Peyer's patch (tissue), 4 donors: ENCODE measurements at regions not wholly inside any gene's neighbourhood (a gene's known extent, or its start where the extent isn't known, plus 50 kb on each side); places are given as distances from the start of the nearest gene placed in this dataset.

Experiments used
- DNase-seq, 3 donors: peaks; one replicate each; pipeline ENCODE4 v3.0.0-alpha.2; 2017 to 2019
- H3K27ac ChIP-seq, 4 donors: fragments of 200-600 bp; sonication (generic); one replicate each; pipeline ENCODE4 v1.5.1; 2016 to 2019
- H3K27me3 ChIP-seq, 2 donors: fragments of 200-600 bp; sonication (generic); one replicate each; pipeline ENCODE4 v1.5.1; 2019
- H3K36me3 ChIP-seq, 3 donors: fragments of 200-600 bp; sonication (generic); one replicate each; pipeline ENCODE4 v1.5.1; 2016 to 2019
- H3K4me1 ChIP-seq, 4 donors: fragments of 200-600 bp; sonication (generic); one replicate each; pipeline ENCODE4 v1.5.1; 2016 to 2019
- H3K4me3 ChIP-seq, 4 donors: fragments of 200-600 bp; sonication (generic); 1 replicate in 3 of 4; 2 replicates in 1 of 4; pipeline ENCODE4 v1.5.1; 2016 to 2019; ENCODE audit warnings: mild to moderate bottlenecking in 1 of 4
- H3K9me3 ChIP-seq, 4 donors: fragments of 200-600 bp; sonication (generic); one replicate each; pipeline ENCODE4 v1.5.1; 2016 to 2019; ENCODE audit warnings: mild to moderate bottlenecking in 1 of 4
- POLR2A ChIP-seq, 2 donors: fragments of 450-650 bp; IDR thresholded peaks; one replicate each; pipeline ENCODE4 v1.5.1; 2017; ENCODE audit warnings: antibody characterized with exemption in 2 of 2, mild to moderate bottlenecking in 2 of 2, moderate library complexity in 2 of 2
- TF ChIP-seq, protein P1 (sequence below), 6 experiments: fragments of 450-650 bp in 4 of 6; fragments of 200-600 bp in 2 of 6; sonication (generic) in 1 of 6; IDR thresholded peaks; one replicate each; pipeline ENCODE4 v1.5.1; 2017 to 2019; ENCODE audit warnings: antibody characterized with exemption in 6 of 6, mild to moderate bottlenecking in 3 of 6, moderate library complexity in 1 of 6

DNA sequence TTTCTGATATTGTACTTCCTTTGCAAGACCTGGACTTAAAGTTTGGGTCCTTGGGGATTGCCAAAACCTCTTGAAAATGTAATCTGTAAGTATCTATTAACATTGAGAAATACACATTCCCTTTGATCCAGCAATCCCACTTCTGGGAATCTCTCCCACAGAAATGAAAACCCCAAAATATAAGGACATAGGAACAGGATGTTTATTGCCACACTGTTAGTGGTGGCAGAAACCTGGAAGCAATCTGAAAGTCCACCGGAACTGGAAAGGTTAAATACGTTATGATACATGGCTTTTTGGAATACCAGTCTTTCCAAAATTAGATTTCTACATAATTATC, 71.2 kb upstream of the STX18 start:
- no peak for TF ChIP-seq POLR2A (IDR thresholded peaks at IDR 0.05)
- TF ChIP-seq, protein P1, sequence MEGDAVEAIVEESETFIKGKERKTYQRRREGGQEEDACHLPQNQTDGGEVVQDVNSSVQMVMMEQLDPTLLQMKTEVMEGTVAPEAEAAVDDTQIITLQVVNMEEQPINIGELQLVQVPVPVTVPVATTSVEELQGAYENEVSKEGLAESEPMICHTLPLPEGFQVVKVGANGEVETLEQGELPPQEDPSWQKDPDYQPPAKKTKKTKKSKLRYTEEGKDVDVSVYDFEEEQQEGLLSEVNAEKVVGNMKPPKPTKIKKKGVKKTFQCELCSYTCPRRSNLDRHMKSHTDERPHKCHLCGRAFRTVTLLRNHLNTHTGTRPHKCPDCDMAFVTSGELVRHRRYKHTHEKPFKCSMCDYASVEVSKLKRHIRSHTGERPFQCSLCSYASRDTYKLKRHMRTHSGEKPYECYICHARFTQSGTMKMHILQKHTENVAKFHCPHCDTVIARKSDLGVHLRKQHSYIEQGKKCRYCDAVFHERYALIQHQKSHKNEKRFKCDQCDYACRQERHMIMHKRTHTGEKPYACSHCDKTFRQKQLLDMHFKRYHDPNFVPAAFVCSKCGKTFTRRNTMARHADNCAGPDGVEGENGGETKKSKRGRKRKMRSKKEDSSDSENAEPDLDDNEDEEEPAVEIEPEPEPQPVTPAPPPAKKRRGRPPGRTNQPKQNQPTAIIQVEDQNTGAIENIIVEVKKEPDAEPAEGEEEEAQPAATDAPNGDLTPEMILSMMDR (IDR thresholded peaks at IDR 0.05), result no peak
- Histone ChIP-seq H3K4me1 (no peaks in the 10 kb centered on the region), H3K27me3 (no peaks in the 10 kb centered on the region), H3K4me3 (no peak overlapping the region), H3K27ac (no peak overlapping the region), H3K9me3 (no peaks in the 10 kb centered on the region), H3K36me3 (no peaks in the 10 kb centered on the region)
- no peak for DNase-seq

DNA sequence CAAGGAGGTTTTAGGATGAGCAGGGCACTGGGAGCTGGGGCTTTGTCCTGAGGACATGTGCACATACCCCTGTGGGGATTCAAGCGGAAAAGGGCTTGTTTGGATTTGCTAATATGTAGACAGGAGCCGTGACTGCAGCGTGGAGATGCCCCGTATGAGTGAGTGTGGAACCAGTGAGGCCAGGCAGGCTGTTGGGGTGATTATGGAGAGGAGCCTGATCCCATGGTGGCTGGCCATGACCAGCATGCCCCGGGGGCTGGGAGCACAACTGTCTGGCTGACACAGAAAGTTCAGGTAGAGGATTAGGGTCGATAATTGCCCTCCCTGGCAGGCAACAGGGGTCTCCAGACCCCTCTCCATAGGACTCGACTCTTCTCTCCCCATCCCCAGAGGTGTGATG, 68.8 kb upstream of the STX18 start:
- Histone ChIP-seq H3K36me3 (no peaks in the 10 kb centered on the region), H3K9me3 (no peaks in the 10 kb centered on the region), H3K4me1 (no peaks in the 10 kb centered on the region), H3K27me3 (no peaks in the 10 kb centered on the region), H3K27ac (no peak overlapping the region), H3K4me3 (no peak overlapping the region)
- no peak for DNase-seq
- TF ChIP-seq, protein P1 (IDR thresholded peaks at IDR 0.05), result no peak
- no peak for TF ChIP-seq POLR2A (IDR thresholded peaks at IDR 0.05)

DNA sequence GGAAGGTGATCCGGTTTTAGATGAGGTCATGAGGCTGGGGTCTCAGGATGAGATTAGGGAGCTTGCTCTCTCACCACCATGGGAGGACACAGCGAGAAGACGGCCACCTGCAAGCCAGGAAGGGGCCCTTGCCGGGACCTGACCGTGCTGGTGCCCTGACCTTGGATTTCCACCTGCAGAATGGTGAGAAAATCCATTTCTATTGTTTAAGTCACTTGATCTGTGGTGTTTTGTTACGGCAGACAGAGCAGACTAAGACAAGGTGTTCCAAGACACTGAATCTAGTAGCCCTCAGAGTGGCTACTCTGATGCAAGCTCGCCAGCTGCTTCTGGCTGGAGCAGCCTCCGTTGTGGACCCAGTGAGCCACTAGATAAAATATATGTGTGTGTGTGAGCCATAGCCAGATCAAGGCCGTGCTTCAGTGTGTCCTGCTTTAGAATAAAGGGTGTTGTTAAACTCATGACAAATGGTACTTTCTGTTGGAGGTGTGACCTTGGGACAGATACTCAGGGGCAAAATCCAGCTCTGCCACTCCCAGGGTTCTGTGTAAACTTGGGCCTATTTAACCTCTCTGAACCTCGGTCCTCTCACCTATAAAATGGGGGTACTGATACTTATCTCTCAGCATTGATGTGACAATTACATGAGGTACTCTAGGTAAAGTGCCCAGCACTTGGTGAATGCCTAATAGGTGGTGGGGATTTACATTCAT, 67.9 kb upstream of the STX18 start:
- TF ChIP-seq, protein P1 (IDR thresholded peaks at IDR 0.05), result no peak
- TF ChIP-seq POLR2A (IDR thresholded peaks at IDR 0.05), result no peak
- Histone ChIP-seq H3K27me3 (no peaks in the 10 kb centered on the region), H3K9me3 (no peaks in the 10 kb centered on the region), H3K4me3 (no peak overlapping the region), H3K4me1 (no peaks in the 10 kb centered on the region), H3K36me3 (no peaks in the 10 kb centered on the region), H3K27ac (no peak overlapping the region)
- DNase-seq, result no peak

DNA sequence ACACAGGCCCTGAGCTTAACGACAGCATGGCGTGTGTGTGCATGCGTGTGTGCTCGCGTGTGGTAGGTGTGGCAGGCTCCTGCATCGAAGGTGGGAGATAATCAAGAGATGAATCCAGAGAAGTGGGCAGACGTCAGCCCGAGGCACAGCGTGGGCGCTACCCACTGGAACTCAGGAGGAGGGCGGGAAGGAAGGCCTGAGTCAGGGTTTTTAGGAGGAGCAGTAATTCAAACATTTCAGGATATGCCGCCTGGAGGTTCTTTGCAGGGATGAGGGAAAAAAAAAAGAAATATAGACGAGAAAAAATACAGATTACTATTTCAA, 66.3 kb upstream of the STX18 start:
- TF ChIP-seq POLR2A (IDR thresholded peaks at IDR 0.05), result no peak
- TF ChIP-seq, protein P1 (IDR thresholded peaks at IDR 0.05), result no peak
- H3K4me1 ChIP-seq, result no peaks in the 10 kb centered on the region
- no peaks in the 10 kb centered on the region for H3K36me3 ChIP-seq
- H3K27ac ChIP-seq, result no peak overlapping the region
- DNase-seq, result no peak
- H3K9me3 ChIP-seq, result no peaks in the 10 kb centered on the region
- H3K4me3 ChIP-seq, result no peak overlapping the region
- H3K27me3 ChIP-seq, result no peaks in the 10 kb centered on the region

DNA sequence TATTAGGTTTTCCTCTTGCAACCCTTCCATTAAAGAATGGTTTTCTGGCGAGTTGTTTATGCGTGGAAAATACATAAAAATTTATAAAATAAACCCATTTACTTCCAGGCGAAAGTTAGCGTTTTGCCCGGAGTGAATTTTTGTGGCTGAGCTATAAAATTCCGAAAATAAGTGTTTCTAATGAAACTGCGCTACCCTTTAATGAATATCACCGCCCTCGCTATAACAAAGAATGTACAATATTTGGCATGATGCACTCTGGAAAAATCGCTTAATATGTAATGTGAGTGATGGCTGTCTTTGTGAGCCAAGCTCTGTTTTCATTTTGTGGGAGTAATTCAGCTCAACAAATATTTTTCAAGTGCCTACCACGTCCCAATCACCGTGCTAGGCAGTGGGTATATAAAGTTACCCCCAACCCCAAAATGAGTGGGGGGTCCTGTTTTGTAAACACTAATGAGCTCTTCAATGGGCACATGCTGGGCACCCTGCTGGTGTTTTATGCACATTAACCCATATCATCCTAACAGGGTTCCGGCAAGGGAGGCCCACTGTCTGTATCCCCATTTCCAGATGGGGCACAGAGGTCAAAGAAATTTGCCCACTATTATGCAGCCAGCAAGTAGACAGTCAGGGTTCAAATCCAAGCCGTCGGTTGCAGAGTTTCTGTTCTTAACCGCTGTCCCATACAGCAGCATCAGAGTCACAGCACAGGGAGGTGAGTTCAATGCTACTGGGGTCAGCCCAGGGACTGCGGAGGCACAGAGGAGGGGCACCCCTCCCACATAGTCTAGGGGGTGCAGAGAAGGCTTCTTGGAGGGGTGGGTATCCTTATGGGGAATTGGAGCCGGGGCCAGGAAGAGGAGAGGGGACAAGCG, 65.7 kb upstream of the STX18 start:
- no peaks in the 10 kb centered on the region for H3K27me3 ChIP-seq
- DNase-seq, result no peak
- no peak overlapping the region for H3K27ac ChIP-seq
- TF ChIP-seq, protein P1 (IDR thresholded peaks at IDR 0.05), result no peak
- TF ChIP-seq POLR2A (IDR thresholded peaks at IDR 0.05), result no peak
- no peaks in the 10 kb centered on the region for H3K4me1 ChIP-seq
- no peak overlapping the region for H3K4me3 ChIP-seq
- H3K36me3 ChIP-seq, result no peaks in the 10 kb centered on the region
- no peaks in the 10 kb centered on the region for H3K9me3 ChIP-seq
